ENCODE measurements at regions not wholly inside any gene's neighbourhood (a gene's known extent, or its start where the extent isn't known, plus 50 kb on each side); places are given as distances from the start of the nearest gene placed in this dataset.

DNA sequence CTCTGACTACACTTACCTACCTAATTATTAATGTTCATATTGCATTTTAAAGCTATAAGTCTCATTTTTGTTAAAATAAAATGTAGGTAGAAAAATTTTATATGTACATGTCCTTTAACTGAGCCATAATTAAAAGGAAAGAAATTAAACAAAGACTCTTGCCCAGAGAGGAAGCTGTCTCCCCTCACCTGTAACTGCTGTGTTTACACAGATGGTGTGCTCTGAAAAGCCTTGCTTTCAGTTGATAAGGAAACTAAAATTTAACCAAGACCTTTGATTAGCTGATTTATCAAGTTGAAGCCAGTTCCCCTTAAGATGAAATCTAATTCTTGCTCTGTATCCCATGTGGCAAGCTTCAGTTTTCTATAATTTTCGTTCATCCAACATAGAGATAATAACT is 213.5 kb downstream of the LYPLAL1 start:
- H3K4me3 Mint-ChIP-seq = no peak overlapping the region
- H3K4me1 Mint-ChIP-seq = peaks cover 47% of the 10 kb centered on the region
- H3K9me3 Mint-ChIP-seq = no peaks in the 10 kb centered on the region
- no peaks in the 10 kb centered on the region for H3K36me3 Mint-ChIP-seq (ENCODE audit: low read depth)
- peak overlapping the region; percentile 22 to 82 (median 50) for H3K27ac Mint-ChIP-seq
- no peaks in the 10 kb centered on the region for H3K27me3 Mint-ChIP-seq (ENCODE audit: low read depth)
- TF ChIP-seq, protein P1, sequence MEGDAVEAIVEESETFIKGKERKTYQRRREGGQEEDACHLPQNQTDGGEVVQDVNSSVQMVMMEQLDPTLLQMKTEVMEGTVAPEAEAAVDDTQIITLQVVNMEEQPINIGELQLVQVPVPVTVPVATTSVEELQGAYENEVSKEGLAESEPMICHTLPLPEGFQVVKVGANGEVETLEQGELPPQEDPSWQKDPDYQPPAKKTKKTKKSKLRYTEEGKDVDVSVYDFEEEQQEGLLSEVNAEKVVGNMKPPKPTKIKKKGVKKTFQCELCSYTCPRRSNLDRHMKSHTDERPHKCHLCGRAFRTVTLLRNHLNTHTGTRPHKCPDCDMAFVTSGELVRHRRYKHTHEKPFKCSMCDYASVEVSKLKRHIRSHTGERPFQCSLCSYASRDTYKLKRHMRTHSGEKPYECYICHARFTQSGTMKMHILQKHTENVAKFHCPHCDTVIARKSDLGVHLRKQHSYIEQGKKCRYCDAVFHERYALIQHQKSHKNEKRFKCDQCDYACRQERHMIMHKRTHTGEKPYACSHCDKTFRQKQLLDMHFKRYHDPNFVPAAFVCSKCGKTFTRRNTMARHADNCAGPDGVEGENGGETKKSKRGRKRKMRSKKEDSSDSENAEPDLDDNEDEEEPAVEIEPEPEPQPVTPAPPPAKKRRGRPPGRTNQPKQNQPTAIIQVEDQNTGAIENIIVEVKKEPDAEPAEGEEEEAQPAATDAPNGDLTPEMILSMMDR (IDR thresholded peaks at IDR 0.05; ENCODE audit: unreplicated experiment in 3 of 3) = no peak

DNA sequence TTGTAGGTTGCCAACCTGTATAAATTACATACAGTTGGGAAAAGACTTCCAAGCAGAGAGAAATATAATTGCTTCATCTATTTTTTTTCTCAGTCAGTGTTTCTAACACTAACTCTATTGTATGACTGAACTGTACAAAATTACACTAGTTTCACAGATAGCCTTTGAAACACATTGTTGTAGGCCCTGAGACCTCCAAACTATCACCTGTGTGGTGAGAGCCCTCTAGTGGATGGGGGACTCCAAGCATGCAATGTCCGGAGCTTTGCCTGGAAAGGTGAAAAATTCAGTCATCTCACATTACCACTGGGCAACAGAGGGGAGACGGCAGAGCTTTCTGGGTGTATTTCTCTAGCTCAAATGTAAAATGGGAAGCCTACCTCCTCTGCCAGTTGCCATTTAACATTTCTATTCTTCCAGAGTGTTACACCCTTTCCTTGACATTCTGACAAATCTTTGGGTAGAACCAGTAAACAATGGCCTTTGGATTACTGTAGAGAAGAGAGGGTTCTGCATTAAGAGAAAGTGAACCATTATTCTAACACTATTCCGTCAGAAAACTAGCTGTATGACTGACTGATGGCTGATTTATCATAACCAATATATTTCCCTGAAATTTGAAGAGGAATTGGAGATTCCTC is 212.2 kb downstream of the LYPLAL1 start:
- TF ChIP-seq, protein P1 (IDR thresholded peaks at IDR 0.05; ENCODE audit: unreplicated experiment in 3 of 3) = peak; percentile 48 to 57 (median 53)
- H3K9me3 Mint-ChIP-seq = no peaks in the 10 kb centered on the region
- peaks cover 43% of the 10 kb centered on the region for H3K4me1 Mint-ChIP-seq
- no peak overlapping the region for H3K4me3 Mint-ChIP-seq
- H3K27me3 Mint-ChIP-seq (ENCODE audit: low read depth) = no peaks in the 10 kb centered on the region
- H3K27ac Mint-ChIP-seq = peak overlapping the region in 2 of 3 experiments; percentile 50 to 82
- H3K36me3 Mint-ChIP-seq (ENCODE audit: low read depth) = no peaks in the 10 kb centered on the region

DNA sequence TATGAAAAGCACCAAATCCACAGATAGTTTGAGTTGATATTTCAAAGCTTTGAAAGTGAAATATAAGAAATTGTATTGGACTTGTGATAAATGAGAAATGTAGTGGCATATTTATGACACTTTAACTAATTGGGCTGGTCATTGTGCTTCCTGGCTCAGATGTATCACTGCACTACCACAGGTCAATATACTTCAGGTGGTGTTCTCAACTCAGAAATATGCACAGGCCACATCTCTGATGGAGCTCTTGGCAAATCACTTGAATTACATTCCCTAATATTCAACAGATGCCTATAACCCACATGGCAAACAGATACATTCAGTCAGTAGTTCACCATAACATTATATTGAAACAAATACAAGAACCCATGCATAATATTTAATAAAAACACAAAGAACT is 209.6 kb downstream of the LYPLAL1 start:
- TF ChIP-seq, protein P1 (IDR thresholded peaks at IDR 0.05; ENCODE audit: unreplicated experiment in 3 of 3) = no peak
- Mint-ChIP-seq H3K4me1 (peaks cover 54% of the 10 kb centered on the region), H3K36me3 (ENCODE audit: low read depth) (peaks cover 5% of the 10 kb centered on the region), H3K27ac (peak overlapping the region; percentile 24 to 90 (median 50)), H3K9me3 (peaks cover 3% of the 10 kb centered on the region), H3K27me3 (ENCODE audit: low read depth) (no peaks in the 10 kb centered on the region), H3K4me3 (no peak overlapping the region)

DNA sequence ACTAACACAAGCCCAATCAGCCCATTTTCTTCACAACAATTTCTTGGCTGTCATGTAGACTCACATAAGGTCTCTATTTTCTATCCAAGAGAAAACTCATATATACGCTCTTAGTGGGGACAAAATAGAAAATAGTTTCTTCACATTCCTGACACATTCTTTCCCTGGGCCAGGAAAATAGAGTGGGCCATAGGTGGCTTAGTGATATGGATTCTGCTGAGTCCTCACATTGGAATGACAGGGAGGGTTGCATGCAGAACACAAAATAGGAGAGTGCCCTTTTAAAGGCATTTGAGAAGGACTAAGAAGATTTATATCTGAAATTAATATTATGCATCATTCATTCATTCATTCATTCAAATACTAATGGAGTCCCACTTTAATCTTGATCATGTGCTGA is 207.7 kb downstream of the LYPLAL1 start:
- TF ChIP-seq, protein P1 (IDR thresholded peaks at IDR 0.05; ENCODE audit: unreplicated experiment in 3 of 3) = no peak
- H3K27me3 Mint-ChIP-seq (ENCODE audit: low read depth) = no peaks in the 10 kb centered on the region
- peaks cover 5% of the 10 kb centered on the region for H3K36me3 Mint-ChIP-seq (ENCODE audit: low read depth)
- H3K4me1 Mint-ChIP-seq = peaks cover 44% of the 10 kb centered on the region
- peaks cover 3% of the 10 kb centered on the region for H3K9me3 Mint-ChIP-seq
- H3K27ac Mint-ChIP-seq = peak overlapping the region in 2 of 3 experiments; percentile 30 to 74
- H3K4me3 Mint-ChIP-seq = no peak overlapping the region

DNA sequence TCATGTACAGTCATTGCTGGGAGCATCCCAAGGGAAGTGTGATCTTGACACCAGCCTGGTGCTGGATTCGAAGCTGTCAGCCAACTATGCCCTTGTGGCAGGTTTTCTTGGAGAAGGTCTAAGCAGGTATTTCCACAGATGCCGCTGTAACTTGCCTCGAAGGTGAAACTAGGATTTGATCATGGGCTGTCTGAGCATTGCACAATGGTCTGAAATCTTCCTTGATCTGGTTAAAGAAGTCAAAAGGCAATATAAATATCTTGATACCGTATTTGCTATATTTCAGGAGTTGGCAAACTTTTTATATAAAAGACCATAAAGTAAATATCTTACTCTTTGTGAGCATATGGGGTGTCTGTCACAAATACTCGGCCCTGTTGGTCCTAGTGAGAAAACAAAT is 206.8 kb downstream of the LYPLAL1 start:
- Mint-ChIP-seq H3K27me3 (ENCODE audit: low read depth) (no peaks in the 10 kb centered on the region), H3K27ac (peak overlapping the region; percentile 74 to 79 (median 78)), H3K9me3 (peaks cover 3% of the 10 kb centered on the region), H3K36me3 (ENCODE audit: low read depth) (peaks cover 5% of the 10 kb centered on the region), H3K4me1 (peaks cover 39% of the 10 kb centered on the region), H3K4me3 (no peak overlapping the region)
- TF ChIP-seq, protein P1 (IDR thresholded peaks at IDR 0.05; ENCODE audit: unreplicated experiment in 3 of 3) = no peak

DNA sequence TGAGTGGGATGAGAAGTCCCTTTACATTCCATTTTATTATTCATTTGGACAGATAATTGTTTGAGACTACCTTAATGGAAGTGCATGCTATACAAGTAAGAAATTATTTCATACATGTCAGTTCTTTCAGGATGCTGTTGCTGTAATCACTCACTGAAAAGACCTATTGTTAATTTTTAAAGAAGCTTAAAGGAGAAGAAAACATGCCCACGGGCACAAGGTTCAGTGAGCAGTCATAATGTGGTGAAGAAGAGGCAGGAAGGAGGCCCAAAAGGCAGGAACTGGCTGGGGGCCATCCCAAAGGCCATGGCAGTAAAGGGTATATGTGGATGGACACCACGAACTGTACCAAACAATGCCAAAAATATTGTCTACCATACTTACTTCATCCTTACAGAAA is 206.0 kb downstream of the LYPLAL1 start:
- Mint-ChIP-seq H3K9me3 (peaks cover 3% of the 10 kb centered on the region), H3K4me1 (peaks cover 35% of the 10 kb centered on the region), H3K4me3 (no peak overlapping the region), H3K27me3 (ENCODE audit: low read depth) (no peaks in the 10 kb centered on the region), H3K36me3 (ENCODE audit: low read depth) (peaks cover 5% of the 10 kb centered on the region), H3K27ac (peak overlapping the region; percentile 74 to 79 (median 78))
- TF ChIP-seq, protein P1 (IDR thresholded peaks at IDR 0.05; ENCODE audit: unreplicated experiment in 3 of 3) = no peak

Measured in nephron (organoid).